GM10248 (cell line): ENCODE measurements at regions not wholly inside any gene's neighbourhood (a gene's known extent, or its start where the extent isn't known, plus 50 kb on each side); places are given as distances from the start of the nearest gene placed in this dataset.
"Not testable (repeated sequence)": the region's sequence is repeated elsewhere in the genome, so short reads cannot be mapped to it uniquely, and the experiment has no call there.

Experiments used
- CTCF ChIA-PET: fragments of 300-600 bp; sonication (Branson Sonifier 250); formaldehyde crosslinking; extraction: SDS; loops from one replicate; lab custom pipeline; 2021; ENCODE audit warnings: antibody characterized with exemption; lab: Yijun Ruan, JAX
- POLR2A ChIA-PET: fragments of 350-650 bp; sonication (Branson Sonifier 250); formaldehyde crosslinking; extraction: SDS; loops from one replicate; lab custom pipeline; 2020; ENCODE audit warnings: antibody characterized with exemption; lab: Yijun Ruan, JAX
- DNase-seq: peaks from one replicate; pipeline ENCODE4 v3.0.0; 2012; ENCODE audit errors: extremely low spot score
- TF ChIP-seq, protein P1 (sequence below): IDR thresholded peaks from 2 replicates; pipeline ENCODE4 v1.5.1; 2012; ENCODE audit warnings: mild to moderate bottlenecking, low read depth; ENCODE audit errors: extremely low read depth, missing control alignments, control extremely low read depth

DNA sequence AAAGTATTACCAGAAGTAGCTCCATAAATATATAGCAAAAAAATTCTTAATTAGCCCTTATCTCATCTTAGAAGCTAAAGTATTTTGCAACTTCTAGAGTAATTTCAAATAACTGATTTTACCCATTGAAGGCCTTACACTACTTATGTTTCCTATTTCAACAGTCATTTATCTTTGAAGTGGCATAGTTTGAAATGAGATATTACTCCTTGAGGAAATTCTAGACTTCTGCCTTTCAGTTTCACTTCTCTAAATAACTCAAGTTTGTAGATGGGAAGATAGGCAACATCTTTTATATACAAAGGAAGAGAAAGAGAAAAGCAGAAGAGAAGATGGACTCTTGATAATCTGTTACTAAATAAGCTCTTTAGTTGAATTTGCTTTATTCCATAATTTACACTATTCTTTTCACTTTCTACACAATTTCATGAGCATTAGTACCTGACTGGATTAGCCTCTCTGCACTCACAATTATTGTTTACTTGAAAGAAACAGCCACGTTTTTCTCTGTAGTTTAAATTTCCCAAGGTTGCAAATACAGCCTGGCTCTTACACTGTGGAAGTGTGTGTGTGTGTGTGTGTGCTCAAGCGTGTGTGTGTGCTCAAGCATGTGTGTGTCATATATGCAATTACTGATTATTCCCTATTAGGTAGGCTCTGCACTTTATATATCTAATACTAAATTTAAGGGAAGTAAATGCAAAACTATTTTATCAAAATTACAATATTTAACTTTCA lies 60.6 kb upstream of the EMB start:
- CTCF ChIA-PET, result no interaction called here
- peak; percentile 10 for DNase-seq
- TF ChIP-seq, protein P1, sequence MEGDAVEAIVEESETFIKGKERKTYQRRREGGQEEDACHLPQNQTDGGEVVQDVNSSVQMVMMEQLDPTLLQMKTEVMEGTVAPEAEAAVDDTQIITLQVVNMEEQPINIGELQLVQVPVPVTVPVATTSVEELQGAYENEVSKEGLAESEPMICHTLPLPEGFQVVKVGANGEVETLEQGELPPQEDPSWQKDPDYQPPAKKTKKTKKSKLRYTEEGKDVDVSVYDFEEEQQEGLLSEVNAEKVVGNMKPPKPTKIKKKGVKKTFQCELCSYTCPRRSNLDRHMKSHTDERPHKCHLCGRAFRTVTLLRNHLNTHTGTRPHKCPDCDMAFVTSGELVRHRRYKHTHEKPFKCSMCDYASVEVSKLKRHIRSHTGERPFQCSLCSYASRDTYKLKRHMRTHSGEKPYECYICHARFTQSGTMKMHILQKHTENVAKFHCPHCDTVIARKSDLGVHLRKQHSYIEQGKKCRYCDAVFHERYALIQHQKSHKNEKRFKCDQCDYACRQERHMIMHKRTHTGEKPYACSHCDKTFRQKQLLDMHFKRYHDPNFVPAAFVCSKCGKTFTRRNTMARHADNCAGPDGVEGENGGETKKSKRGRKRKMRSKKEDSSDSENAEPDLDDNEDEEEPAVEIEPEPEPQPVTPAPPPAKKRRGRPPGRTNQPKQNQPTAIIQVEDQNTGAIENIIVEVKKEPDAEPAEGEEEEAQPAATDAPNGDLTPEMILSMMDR, result no peak
- POLR2A ChIA-PET, result no interaction called here

DNA sequence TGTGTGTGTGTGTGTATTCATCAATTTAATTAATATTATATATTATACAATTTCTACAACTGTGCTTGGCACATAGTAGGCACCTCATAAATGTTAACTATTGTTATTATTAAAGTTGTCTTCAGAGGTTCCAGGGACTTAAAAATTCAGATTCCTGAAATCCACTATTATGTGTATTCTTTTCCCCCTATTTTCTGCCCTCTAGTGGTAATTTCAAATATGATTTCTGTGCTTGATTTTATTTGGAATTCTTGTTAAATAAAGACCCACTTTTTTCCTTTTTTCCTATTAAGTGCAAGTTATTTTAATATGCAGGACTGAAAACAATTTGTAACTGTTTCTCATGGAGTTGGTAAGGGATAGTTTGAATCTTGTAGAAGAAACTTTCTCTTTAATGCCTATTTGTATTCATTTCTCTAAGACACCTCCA lies 72.0 kb upstream of the EMB start:
- CTCF ChIA-PET, result interaction anchor here (0.8 to 1.5 kb wide), 5 partner anchors 9 to 233 kb away, joined by 3 to 4 read pairs (median 4); no protein-coding TSS in a partner anchor
- TF ChIP-seq, protein P1, result peak; percentile 0
- POLR2A ChIA-PET, DNase-seq: not testable (repeated sequence)

DNA sequence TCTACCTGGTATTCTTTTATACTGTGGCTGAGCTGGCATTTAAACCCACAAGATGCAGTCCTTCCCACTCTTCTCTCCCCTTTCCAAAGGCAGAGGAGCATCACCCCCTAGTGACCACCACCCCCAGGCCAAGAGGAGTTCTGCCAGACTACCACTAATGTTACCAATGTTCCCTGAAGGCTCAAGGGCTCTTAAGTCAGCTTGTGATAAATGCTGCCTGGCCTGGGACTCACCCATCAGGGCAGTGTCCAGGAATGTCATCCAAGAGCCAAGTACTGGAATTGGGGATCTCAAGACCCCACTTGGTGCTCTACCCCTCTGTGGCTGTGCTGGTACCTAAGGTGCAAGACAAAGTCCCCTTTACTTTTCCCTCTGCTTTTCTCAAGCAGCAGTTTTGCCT lies 80.0 kb upstream of the EMB start:
- DNase-seq, POLR2A ChIA-PET: not testable (repeated sequence)
- CTCF ChIA-PET, result interaction anchor here (1.4 kb wide), 1 partner anchor 8 kb away, joined by 4 read pairs; no protein-coding TSS in a partner anchor

DNA sequence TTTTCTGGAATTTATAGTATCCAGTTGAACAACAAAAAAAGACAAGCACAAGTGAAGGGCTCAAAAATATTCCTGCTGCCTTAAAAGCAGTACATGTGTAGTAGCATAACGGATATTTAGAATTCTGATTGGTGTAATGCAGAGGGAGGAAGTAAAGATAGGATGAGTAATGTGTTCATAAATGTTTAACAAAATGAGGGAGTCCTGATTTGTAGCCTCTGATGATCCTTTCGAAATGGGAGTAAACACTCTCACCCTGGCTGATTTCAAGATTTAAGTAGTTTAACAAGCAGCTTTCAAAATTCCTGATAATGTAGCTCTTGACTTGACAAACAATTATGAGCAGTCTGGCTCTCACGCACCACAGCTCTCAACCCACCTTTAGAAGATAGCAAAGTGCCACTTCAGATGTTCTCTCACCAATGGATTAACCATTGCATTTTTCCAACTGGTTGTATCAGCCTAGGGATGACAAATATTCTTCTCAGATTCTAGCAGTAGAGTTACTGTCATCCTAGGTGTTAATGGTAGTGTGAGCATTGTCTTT lies 86.5 kb upstream of the EMB start:
- CTCF ChIA-PET, result interaction anchor here (1.3 kb wide), 1 partner anchor 10 kb away, joined by 4 read pairs; no protein-coding TSS in a partner anchor
- POLR2A ChIA-PET, DNase-seq: not testable (repeated sequence)

DNA sequence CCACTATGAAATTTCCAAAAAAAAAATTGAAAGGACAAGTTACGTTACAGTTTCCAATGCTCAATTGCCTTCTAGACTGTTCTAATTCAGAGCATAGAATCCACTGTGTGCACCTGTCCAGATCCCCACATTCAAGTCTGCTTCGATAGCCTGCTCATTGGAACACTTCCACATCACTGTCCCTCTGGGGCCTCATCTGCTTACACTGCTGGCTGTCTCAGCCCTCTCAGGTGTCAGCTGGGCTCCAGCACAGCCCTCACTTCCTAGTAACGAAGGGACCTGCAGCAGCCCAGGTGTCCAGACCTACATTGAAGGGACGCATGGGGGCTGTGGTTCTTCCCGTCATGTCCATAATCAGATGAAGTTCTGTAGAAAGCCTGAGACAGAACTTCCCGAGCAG lies 94.3 kb upstream of the EMB start:
- POLR2A ChIA-PET, result no interaction called here
- CTCF ChIA-PET, result no interaction called here
- TF ChIP-seq, protein P1, result no peak
- no peak for DNase-seq

DNA sequence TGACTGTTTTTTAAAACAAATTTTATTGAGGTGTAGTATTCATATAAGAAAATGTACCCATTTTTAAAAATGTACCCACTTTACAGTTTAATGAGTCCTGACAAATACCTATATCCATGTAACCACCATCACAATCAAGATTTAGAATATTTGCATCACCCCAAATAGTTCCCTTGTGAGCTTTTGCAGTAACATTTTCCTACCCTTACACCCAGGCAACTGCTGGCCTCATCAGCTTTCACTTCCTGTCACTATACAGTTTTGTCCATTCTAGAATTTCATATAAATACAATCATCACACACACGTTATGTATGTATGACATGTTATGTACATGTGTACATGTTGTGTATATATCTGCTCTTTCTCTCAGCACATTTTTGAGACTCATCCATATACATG lies 96.4 kb upstream of the EMB start:
- DNase-seq, POLR2A ChIA-PET: not testable (repeated sequence)
- CTCF ChIA-PET, result interaction anchor here (1.3 kb wide), 1 partner anchor 10 kb away, joined by 4 read pairs; no protein-coding TSS in a partner anchor

DNA sequence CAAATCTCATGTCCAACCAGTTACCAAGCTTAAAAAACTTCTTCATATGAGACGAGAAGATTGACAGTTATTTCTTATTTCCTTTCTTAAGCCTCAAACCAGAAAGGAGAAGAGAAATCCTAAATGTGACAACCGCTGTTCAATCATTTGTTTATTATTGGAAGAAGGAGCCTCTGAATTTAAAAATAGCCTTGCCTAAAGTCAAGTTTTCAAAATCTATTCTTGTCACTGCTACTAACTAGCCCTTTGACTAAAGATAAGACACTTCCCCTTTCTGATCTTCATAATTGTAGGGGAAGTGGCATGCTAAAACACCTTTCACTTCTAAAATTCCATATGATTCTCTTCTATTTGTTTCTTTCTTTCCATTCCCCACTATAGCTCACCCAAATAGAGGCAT lies 106.2 kb upstream of the EMB start:
- CTCF ChIA-PET, result no interaction called here
- TF ChIP-seq, protein P1, result no peak
- DNase-seq, result peak; percentile 10
- POLR2A ChIA-PET, result no interaction called here

DNA sequence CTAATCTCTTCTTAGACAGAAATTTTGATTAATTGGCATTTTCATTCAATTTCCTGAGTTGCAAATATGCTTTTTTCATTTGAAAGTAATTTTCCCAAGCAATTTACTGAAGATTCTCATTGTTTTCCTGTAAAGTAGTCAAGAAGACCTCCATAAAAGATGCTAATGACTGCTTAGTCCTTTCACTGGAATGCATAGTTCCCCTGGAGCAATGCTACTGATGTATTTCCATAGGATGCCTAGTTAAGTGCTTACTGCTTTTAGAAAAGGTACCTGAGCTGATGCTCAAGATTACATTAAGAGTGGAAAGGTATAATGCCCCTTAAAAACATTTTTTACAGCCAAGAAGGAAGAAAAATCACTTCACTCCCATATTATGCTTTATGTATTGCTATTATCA lies 109.2 kb upstream of the EMB start:
- ChIA-PET CTCF (no interaction called here), POLR2A (no interaction called here)
- TF ChIP-seq, protein P1, result no peak
- no peak for DNase-seq
